HuH-7.5 (cell line): ENCODE measurements at regions not wholly inside any gene's neighbourhood (a gene's known extent, or its start where the extent isn't known, plus 50 kb on each side); places are given as distances from the start of the nearest gene placed in this dataset.
A peak's percentile ranks its signal among the peaks of the same experiment; 100 is the strongest.

ENCODE experiments used
- DNase-seq: peaks from one replicate; pipeline ENCODE4 v3.0.0; 2011; ENCODE audit warnings: low spot score

DNA sequence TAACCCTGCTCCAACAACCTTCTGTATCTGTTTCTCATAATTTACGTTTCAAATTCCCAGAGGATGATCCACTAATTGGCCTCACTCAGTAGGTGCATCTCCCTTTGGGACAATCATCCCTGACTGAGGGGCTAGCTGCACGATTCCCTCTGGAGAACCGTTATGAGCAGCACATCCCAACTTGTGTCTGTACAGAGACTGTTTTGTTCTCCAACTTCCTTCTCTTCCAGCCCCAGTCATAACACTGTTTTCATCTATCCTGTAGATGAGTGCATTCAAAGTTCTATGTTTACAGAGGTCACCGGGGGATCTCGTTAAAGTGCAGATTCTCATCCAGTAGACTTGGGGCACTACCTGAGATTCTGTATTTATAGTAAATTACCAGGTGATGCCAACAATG lies 187.2 kb downstream of the REEP3 start:
- DNase-seq, result no peak

DNA sequence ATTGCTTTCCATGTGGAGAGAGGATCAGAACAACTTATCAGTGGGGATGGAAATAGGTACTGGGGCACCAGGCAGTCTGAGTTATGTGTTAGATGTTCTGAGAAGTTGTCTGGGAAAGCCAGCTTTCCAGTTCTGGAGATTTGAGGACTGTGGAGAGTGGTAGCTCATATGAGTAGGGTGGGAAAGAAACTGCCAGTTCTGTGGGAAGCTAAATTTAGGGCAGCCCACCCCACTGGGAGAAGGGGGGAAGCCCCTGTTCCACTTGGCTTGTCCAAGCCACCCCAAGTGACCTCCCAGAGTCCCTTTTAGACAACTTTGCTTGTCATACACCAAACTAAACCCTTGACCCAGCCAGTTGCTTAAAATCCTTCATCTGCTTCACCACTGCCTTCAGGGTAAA lies 189.5 kb downstream of the REEP3 start:
- DNase-seq, result no peak

DNA sequence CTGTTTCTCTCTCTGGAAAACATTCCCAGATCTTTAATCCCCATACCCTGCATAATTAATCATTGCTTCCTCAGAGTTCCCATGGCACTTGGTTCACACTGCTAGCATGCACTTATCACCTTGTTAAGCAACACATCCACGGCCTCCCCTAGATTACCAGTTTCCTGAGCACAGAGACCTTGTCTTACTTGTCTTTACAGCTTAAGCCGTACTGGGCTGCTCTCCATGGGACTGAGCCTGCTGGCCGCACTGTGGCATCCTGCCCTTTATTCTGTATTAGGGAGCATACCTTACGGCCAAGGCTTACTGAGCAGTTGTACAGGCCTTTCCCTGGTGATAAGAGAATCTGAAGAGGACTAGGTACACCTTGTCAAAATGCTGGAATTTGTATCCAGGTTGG lies 190.2 kb downstream of the REEP3 start:
- DNase-seq, result no peak

DNA sequence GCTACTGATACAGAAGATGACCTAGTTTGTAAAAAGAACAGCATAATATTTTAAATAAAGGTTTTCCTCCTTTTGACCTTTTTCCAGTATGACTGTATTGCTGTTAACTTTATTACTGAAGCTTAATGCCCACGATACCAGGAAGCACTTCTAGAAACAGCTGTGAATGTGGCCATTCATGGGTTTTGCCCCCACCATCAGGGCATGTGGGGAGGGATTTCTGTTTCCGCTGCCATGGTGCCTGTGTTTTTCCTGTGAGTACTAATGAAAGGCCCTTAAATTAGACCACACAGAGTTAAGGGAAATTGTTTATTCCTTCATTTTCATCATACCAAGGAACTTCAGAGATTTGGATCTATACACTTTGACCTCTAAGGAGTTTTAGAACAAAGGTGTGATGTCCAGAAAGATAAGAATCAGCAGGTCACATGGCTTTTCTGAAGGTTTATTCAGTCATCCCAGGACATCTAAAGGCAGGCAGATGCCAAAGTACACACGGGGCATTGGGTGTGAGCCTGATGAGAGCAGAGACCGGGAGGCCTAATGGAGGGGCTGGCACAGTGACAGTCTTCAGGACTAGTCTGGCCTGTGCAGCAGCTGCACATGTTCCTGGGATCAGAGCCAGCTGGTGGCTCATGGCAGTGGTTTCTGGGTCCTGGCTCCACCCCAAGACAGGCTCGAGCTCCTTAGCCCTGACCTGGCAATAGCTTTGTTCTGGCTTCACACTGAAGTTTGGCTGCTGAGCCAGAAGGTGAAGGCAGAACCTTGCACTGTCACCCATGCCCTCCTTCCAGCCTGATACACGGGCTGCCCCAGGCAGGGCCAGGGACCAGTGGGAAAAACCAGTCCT lies 190.9 kb downstream of the REEP3 start:
- DNase-seq, result peak; percentile 19

DNA sequence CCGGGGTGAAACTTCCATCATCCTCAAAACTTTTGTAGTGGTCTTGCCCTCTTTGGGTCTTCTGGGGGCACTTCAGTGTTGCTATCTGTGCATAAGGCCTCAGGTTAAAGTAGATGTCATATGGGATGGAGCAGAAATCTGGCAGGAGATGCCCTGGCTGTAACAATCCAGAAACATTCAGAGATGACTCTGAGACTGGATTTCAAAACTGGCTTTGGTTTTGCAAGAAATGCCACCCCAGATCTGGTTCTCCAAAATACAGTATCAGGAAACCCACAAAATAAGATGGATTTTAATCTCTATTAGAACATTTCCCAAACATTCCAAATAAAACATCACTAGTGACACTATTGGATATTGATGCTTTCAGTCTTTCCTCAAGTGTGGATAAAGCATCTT lies 191.5 kb downstream of the REEP3 start:
- DNase-seq, result no peak

- DNase-seq, result no peak
These were observed 192.3 kb downstream of the REEP3 start for GRCh38 chr10:63713191-63714144.

GRCh38 chr10:63716016-63716580 lies 194.9 kb downstream of the REEP3 start:
- DNase-seq, result no peak

DNA sequence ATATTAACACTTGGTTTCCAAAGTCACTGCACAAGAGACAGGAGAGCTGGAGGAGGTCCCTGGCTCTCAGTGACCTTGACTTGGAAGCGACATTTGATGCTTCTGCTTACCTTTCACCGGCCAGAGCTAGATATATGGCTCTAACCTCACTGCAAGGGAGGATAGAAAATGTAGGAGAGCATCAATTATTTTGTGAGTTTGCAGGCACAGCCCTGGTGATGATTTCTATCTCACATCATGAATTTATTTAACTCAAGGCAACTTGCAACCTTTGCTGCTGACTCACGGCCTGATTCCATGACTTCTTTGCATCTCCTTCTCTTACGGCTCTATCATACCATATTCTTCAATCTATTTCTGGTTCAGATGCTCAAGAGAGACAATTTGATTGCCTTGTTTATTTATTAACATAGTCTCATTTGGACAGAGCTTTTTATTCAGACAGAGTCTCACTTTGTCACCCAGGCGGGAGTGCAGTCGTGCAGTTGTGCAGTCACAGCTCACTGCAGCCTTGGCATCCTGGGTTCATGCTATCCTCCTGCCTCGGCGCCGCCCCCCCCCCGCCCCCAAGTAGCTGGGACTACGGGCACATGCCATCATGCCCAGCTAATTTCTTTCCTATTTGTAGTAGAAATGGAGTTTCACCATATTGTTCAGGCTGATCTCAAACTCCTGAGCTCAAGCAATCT lies 196.0 kb downstream of the REEP3 start:
- no peak for DNase-seq

- DNase-seq, result no peak
These were observed 196.8 kb downstream of the REEP3 start for GRCh38 chr10:63718006-63718405.

GRCh38 chr10:63718421-63718820 lies 197.2 kb downstream of the REEP3 start:
- DNase-seq, result no peak

DNA sequence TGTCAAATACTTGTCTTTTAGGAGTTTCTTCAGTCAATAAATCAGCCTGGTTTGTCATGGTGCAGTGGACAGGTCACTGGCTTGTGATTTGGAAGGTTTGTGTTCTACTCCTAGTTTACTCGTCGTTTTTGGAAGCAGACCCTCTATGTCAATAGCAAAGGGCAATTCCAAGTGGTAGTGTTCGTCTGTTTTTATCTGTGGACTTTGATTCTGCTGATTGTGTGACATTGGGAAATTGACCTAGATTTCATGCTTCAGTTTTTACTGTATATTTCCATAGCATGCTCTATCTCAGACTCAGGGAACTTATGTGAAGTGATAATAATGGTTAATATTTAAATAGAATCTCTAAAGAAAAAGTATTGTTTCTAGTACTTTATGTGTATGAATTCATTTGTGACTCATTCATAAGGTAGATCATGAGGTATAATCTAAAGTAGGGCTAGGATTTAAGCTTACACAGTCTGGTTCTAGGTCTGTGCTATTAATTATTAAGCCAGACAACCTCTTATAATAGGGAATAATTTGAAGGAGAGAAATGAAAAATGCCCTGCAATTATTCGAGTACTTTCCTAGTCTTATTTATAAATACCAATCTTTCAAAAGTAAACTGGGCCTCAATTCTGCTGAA lies 198.1 kb downstream of the REEP3 start:
- DNase-seq, result no peak

DNA sequence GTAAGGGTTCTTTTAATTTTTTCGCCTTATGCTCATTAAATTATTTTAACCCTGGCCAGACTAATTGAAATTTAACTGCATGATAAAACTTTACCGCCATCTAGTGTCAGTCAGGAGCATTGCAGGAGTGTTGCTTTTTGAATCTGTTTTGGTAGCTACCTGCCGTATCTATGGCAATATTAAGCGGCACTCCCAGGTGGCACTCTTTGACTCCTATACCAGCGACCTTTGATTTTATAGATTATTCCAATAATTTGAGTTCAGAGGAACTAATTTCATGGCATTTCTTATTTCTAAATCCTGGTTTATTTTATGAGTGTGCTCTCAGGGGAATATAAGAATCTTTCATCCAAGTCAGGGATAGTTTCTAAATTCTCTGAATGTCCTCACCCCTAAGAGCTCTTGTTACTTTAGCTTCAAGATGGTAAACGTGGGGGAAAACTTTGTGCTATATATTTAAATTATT lies 198.9 kb downstream of the REEP3 start:
- DNase-seq, result no peak

GRCh38 chr10:63720676-63721075 lies 199.5 kb downstream of the REEP3 start:
- no peak for DNase-seq

DNA sequence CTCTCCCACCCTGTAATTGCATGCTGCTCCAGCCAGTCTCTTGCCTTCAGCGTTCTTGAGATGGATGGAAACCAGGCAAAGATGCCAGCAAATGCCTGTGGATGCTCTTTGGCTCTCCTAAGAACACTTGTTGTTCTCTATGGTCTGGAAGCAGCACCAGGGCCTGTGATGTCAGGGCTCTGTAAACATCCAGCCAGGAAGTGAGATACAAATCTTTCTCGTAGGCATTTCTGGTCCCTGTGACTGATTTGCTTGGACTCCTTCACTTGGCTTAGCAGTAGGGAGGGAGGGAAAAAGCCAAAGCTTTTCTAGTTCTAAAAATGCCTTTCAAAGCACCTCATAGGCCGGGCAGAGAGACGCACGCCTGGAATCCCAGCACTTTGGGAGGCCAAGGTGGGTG lies 201.3 kb downstream of the REEP3 start:
- DNase-seq, result no peak

DNA sequence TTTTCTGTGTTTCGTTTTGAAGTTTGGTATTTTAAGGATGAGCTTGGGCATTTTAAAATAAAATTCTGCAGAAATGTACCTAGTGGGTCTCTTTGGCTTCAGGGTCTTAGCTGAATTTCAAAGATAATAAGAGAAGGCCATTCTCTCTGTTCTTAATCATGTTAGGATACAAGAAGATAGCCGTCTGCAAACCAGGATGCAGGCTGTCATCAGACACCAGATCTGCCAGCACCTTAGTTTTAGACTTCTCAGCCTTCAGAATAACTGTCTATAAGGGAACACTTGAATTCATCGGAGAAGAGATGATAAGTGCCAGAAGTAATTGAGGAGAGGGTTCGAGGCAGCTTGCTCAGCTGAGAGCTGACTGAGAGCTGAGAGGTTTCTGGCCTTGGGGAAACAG lies 202.1 kb downstream of the REEP3 start:
- DNase-seq, result no peak

DNA sequence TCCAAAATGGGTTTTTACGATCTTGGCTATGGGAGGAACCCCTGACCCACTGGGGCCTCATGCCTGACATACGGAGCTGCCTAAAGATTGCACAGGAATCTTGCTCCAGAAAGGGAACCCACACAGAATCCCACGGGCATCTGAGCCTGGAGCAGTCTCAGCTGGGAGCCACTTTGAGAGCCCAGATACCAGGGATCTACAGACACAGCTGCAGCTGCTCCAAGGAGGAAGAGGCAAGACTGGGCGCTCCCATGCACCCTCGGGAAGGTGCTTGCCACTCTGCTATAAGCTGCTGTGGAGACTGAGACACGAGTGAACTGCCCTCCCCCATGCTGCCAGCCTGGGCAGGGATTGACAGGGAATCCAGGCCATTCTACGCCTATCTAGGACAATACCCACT lies 202.5 kb downstream of the REEP3 start:
- DNase-seq, result no peak

DNA sequence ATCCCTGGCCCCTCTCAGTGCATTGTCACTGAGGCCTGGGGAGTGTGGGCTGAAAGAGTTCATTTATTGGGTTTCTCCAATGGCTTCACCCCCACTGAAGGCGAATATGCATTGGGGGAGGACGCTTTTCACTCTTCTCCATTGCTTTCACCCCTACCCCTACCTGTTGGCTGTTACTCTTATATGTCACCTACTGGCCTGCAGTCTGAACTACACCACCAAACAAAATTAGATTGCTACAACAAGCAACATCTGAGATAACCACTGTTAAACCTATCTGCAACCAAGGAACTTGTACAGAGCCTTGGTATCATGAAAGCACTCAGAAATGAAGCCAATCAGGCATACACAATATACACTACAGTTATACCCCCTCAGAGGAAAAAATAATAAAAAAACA lies 203.7 kb downstream of the REEP3 start:
- DNase-seq, result no peak

GRCh38 chr10:63726867-63727266 lies 205.7 kb downstream of the REEP3 start:
- DNase-seq, result no peak

DNA sequence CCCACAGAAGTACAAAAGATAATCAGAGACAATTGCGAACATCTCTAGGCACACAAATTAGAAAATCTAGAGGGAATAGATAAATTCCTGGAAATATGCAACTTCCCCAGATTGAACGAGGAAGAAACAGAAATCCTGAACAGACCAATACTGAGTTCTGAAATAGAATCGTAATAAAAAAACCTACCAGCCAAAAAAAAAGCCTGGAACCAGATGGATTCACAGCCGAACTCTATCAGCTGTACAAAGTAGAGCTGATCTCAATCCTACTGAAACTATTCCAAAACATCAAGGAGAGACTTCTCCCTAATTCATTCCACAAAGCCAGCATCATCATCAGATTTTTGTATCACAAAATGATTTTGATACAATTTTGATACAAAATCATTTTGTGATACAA lies 206.4 kb downstream of the REEP3 start:
- DNase-seq, result no peak

DNA sequence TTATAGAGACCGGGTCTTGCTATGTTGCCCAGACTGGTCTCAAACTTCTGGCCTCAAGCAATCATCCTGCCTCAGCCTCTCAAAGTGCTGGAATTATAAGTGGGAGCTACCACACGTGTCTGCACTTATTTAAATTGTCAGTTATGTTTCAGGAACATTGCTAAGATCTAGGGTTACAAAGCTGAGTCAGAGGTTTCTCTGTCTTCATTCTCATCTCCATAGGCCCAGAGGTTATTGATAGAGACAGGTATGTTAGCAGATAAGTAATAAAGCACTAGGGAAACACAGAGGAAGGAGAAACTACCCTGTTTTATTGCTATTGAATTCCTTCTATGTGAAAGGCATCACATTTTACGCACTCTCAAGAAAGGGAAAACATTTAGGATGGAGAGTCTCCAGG lies 214.1 kb downstream of the REEP3 start:
- DNase-seq, result no peak

- no peak for DNase-seq
These were observed 217.2 kb downstream of the REEP3 start for GRCh38 chr10:63738410-63738809.
